Astrocyte (in vitro differentiated cells and primary cell): ENCODE measurements at regions not wholly inside any gene's neighbourhood (a gene's known extent, or its start where the extent isn't known, plus 50 kb on each side); places are given as distances from the start of the nearest gene placed in this dataset.

Experiments used
- DNase-seq: peaks from one replicate; pipeline ENCODE4 v3.0.0-alpha.2; 2010; ENCODE audit warnings: low read depth
- FAIRE-seq: peaks from 2 replicates; lab custom pipeline; 2011; peaks lifted over from hg19 to GRCh38; lab: Jason Lieb, UNC
- H2AFZ ChIP-seq: 2 replicates; pipeline ENCODE4 v1.6.0; 2012; ENCODE audit warnings: low read depth, low read length, inconsistent platforms
- H3K27ac ChIP-seq: 2 replicates; pipeline ENCODE4 v1.5.1; 2011; ENCODE audit warnings: low read depth, low read length, inconsistent platforms
- H3K27me3 ChIP-seq: 2 replicates; pipeline ENCODE4 v1.6.0; 2011; ENCODE audit warnings: low read length, inconsistent platforms; ENCODE audit not compliant: insufficient read depth
- H3K36me3 ChIP-seq: 2 replicates; pipeline ENCODE4 v1.5.1; 2011; ENCODE audit warnings: low read length, inconsistent platforms; ENCODE audit not compliant: insufficient read depth
- H3K4me1 ChIP-seq: 2 replicates; pipeline ENCODE4 v1.5.1; 2011; ENCODE audit warnings: low read length, inconsistent platforms; ENCODE audit not compliant: insufficient read depth
- H3K4me2 ChIP-seq: 2 replicates; pipeline ENCODE4 v1.6.0; 2012; ENCODE audit warnings: low read length, inconsistent platforms
- H3K4me3 ChIP-seq: 2 replicates; pipeline ENCODE4 v1.5.1; 2011; ENCODE audit warnings: low read depth, mild to moderate bottlenecking, low read length, inconsistent platforms; ENCODE audit not compliant: insufficient read depth
- H3K79me2 ChIP-seq: 2 replicates; pipeline ENCODE4 v1.6.0; 2012; ENCODE audit warnings: mild to moderate bottlenecking, low read length, inconsistent platforms; ENCODE audit not compliant: insufficient read depth
- H3K9ac ChIP-seq: 2 replicates; pipeline ENCODE4 v1.6.0; 2012; ENCODE audit warnings: mild to moderate bottlenecking, low read length, inconsistent platforms
- H3K9me3 ChIP-seq: 2 replicates; pipeline ENCODE4 v1.5.1; 2012; ENCODE audit warnings: low read depth, mild to moderate bottlenecking, low read length, inconsistent platforms; ENCODE audit not compliant: insufficient read depth
- H4K20me1 ChIP-seq: 2 replicates; pipeline ENCODE4 v1.6.0; 2012; ENCODE audit warnings: low read length, inconsistent platforms; ENCODE audit not compliant: insufficient read depth
- H3K27ac Mint-ChIP-seq: one replicate; pipeline ENCODE4 v1.8.0; 2021; ENCODE audit warnings: mild to moderate bottlenecking, mixed read lengths; ENCODE audit not compliant: unreplicated experiment
- H3K27me3 Mint-ChIP-seq: one replicate; pipeline ENCODE4 v1.8.0; 2021; ENCODE audit warnings: low read depth, mixed read lengths; ENCODE audit not compliant: unreplicated experiment
- H3K36me3 Mint-ChIP-seq: one replicate; pipeline ENCODE4 v1.8.0; 2021; ENCODE audit warnings: low read depth, mixed read lengths; ENCODE audit not compliant: unreplicated experiment
- H3K4me1 Mint-ChIP-seq: one replicate; pipeline ENCODE4 v1.8.0; 2021; ENCODE audit warnings: low read depth, mixed read lengths; ENCODE audit not compliant: unreplicated experiment
- H3K4me3 Mint-ChIP-seq: one replicate; pipeline ENCODE4 v1.8.0; 2021; ENCODE audit warnings: mild to moderate bottlenecking, moderate library complexity, mixed read lengths; ENCODE audit not compliant: unreplicated experiment
- H3K9me3 Mint-ChIP-seq: one replicate; pipeline ENCODE4 v1.8.0; 2021; ENCODE audit warnings: mild to moderate bottlenecking, mixed read lengths; ENCODE audit not compliant: unreplicated experiment
- EZH2 ChIP-seq: IDR thresholded peaks from 2 replicates; pipeline ENCODE4 v1.6.1; 2012; ENCODE audit warnings: mild to moderate bottlenecking, low read length, inconsistent platforms; ENCODE audit not compliant: insufficient read depth
- TF ChIP-seq, protein P1 (sequence below): IDR thresholded peaks from 2 replicates; pipeline ENCODE4 v1.5.1; 2011; ENCODE audit warnings: low read depth, mild to moderate bottlenecking, inconsistent platforms, low read length, moderate library complexity; ENCODE audit not compliant: insufficient read depth

DNA sequence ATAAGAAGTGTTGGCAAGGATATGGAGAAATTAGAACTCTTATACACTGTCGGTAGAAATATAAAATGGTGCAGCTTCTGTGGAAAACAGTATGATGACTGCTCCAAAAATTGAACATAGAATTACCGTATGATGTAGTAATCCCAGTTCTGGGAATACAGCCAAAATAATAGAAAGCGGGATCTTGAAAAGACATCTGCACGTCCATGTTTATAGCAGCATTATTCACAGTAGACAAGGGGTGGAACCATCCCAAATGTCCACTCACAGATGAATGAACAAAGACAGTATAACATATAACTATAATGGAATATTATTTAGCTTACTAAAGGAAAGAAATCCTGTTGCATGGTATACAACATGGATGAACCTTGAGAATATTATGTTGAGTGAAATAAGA is 257.7 kb downstream of the TDRD15 start:
- Histone ChIP-seq H3K27me3 (no peaks in the 10 kb centered on the region), H3K9me3 (no peaks in the 10 kb centered on the region), H3K79me2 (no peaks in the 10 kb centered on the region), H4K20me1 (no peaks in the 10 kb centered on the region), H3K4me2 (no peak overlapping the region), H2AFZ (no peak overlapping the region), H3K4me3 (no peak overlapping the region), H3K36me3 (no peaks in the 10 kb centered on the region), H3K4me1 (no peaks in the 10 kb centered on the region), H3K9ac (no peak overlapping the region), H3K27ac (no peak overlapping the region)
- FAIRE-seq (no peak), DNase-seq (no peak)
- H3K36me3 Mint-ChIP-seq, result no peaks in the 10 kb centered on the region
- peaks cover 9% of the 10 kb centered on the region for H3K27me3 Mint-ChIP-seq
- H3K4me3 Mint-ChIP-seq, result no peak overlapping the region
- no peaks in the 10 kb centered on the region for H3K4me1 Mint-ChIP-seq
- no peak overlapping the region for H3K27ac Mint-ChIP-seq
- TF ChIP-seq, protein P1, sequence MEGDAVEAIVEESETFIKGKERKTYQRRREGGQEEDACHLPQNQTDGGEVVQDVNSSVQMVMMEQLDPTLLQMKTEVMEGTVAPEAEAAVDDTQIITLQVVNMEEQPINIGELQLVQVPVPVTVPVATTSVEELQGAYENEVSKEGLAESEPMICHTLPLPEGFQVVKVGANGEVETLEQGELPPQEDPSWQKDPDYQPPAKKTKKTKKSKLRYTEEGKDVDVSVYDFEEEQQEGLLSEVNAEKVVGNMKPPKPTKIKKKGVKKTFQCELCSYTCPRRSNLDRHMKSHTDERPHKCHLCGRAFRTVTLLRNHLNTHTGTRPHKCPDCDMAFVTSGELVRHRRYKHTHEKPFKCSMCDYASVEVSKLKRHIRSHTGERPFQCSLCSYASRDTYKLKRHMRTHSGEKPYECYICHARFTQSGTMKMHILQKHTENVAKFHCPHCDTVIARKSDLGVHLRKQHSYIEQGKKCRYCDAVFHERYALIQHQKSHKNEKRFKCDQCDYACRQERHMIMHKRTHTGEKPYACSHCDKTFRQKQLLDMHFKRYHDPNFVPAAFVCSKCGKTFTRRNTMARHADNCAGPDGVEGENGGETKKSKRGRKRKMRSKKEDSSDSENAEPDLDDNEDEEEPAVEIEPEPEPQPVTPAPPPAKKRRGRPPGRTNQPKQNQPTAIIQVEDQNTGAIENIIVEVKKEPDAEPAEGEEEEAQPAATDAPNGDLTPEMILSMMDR, result no peak
- no peak for TF ChIP-seq EZH2
- peaks cover 3% of the 10 kb centered on the region for H3K9me3 Mint-ChIP-seq

DNA sequence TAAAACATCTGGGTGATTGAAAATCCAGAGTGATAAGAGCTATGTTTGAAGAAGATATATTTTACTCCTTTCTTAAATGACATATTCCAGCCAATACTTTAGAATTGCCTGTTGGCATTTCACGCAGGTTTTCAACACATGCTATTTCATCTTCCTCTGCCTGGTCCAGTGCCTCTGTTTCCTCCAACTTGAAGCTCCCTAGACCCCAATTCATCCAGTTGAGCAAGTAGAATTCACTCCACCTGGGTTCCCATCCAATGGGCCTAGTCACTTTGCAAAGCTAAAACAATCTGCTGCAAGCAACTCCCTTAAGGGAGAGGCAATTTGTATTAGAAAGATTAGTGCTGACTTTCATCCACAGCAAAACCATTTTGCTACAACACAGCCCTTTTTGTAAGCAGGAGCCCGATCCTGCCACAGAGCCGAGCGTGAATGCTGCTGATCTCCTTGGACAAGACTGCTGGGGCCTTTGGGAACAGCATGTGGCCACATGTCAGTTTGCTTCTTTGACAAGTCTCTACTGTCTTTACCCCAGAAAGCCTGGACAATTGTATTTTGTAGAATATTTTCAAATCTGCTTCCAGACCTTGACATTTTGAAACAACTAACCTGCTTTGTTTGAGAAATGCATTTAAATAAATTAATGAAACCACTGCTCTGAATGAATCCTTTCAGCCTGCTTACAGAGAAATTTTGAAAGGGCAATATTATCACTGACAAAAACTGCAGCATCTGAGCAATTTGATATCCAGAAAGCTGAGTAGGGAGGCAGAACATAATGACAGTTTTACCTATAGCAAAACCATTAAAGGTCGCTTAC is 259.1 kb downstream of the TDRD15 start:
- H3K27ac Mint-ChIP-seq, result no peak overlapping the region
- no peak overlapping the region for H3K9ac ChIP-seq
- H3K27me3 Mint-ChIP-seq, result peaks cover 8% of the 10 kb centered on the region
- no peaks in the 10 kb centered on the region for H3K4me1 ChIP-seq
- peaks cover 3% of the 10 kb centered on the region for H3K9me3 Mint-ChIP-seq
- no peak overlapping the region for H2AFZ ChIP-seq
- H3K36me3 ChIP-seq, result no peaks in the 10 kb centered on the region
- DNase-seq, result no peak
- no peak overlapping the region for H3K4me3 Mint-ChIP-seq
- FAIRE-seq, result no peak
- no peaks in the 10 kb centered on the region for H3K4me1 Mint-ChIP-seq
- H3K9me3 ChIP-seq, result no peaks in the 10 kb centered on the region
- H3K4me2 ChIP-seq, result no peak overlapping the region
- no peaks in the 10 kb centered on the region for H3K79me2 ChIP-seq
- H3K4me3 ChIP-seq, result no peak overlapping the region
- H3K36me3 Mint-ChIP-seq, result no peaks in the 10 kb centered on the region
- H3K27me3 ChIP-seq, result no peaks in the 10 kb centered on the region
- no peak for TF ChIP-seq EZH2
- TF ChIP-seq, protein P1, result no peak
- H3K27ac ChIP-seq, result no peak overlapping the region
- H4K20me1 ChIP-seq, result no peaks in the 10 kb centered on the region

DNA sequence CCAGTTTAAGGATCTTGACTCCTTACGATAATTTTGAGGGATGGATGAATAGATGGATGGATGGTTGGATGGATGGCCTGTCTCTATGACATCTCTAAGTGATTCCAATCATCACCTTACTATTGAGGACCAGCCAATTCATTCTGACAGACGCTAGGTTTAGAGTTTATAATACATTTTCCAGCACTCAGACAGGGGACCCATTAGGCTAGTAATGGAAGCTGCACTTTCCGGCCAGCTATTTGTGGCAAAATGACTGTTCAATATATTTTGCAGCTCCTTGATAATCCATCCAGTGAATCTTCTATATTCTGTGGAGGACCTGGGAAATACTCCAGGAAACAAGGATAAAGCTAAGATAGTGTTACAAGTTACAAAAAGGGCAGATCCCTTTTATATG is 262.9 kb downstream of the TDRD15 start:
- H3K9me3 ChIP-seq, result no peaks in the 10 kb centered on the region
- Mint-ChIP-seq H3K4me3 (no peak overlapping the region), H3K4me1 (no peaks in the 10 kb centered on the region), H3K27ac (no peak overlapping the region), H3K36me3 (no peaks in the 10 kb centered on the region), H3K27me3 (peaks cover 20% of the 10 kb centered on the region), H3K9me3 (peaks cover 1% of the 10 kb centered on the region)
- H3K4me2 ChIP-seq, result no peak overlapping the region
- DNase-seq (no peak), FAIRE-seq (no peak)
- H4K20me1 ChIP-seq, result no peaks in the 10 kb centered on the region
- H3K9ac ChIP-seq, result no peak overlapping the region
- H3K36me3 ChIP-seq, result no peaks in the 10 kb centered on the region
- no peak for TF ChIP-seq EZH2
- TF ChIP-seq, protein P1, result no peak
- no peaks in the 10 kb centered on the region for H3K79me2 ChIP-seq
- no peaks in the 10 kb centered on the region for H3K27me3 ChIP-seq
- H3K4me1 ChIP-seq, result no peaks in the 10 kb centered on the region
- no peak overlapping the region for H3K27ac ChIP-seq
- H3K4me3 ChIP-seq, result no peak overlapping the region
- H2AFZ ChIP-seq, result no peak overlapping the region
